ENCODE measurements at regions not wholly inside any gene's neighbourhood (a gene's known extent, or its start where the extent isn't known, plus 50 kb on each side); places are given as distances from the start of the nearest gene placed in this dataset.

DNA sequence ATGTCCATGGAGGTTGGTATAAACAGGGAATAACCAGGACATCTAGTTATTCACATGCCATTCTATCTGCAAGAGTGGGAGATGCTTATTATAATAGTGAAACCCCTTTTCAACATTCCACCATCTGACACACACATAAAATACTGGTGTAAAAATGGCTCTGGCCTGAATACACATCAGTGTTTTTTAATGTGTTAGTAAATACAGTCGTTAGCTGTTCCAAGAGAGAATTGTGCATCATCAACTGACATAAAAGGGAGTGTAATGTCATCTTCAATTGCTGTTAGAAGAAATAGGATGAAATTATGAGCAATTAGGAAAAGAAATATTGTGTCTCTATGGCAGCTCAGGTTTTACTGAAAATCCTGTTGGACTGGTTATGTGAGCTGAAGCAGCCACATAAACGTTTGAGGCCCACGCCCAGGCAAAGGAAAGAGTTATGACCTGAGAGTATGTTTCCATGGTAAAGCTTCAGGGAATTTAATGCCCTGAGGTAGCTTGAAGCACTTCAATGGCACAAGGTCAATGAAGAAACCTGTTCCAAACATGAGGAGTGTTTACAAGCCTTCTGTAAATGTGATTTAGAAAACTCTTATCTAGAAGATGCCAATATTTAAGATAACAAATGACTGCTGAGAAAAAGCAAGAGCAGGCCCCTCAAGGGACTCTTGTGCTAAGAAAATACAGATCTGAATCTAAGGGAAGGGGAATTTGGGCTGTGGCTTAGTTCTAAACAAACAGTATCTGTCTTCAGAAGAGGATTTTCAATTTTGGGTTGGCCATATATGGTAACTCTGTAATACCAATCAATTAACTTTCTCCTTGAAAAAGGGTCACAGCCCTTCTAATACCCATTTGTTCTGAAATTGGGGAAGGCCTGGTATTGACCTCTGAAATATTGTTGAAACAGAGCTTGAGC lies 384.3 kb downstream of the SEC16B start:
- TF ChIP-seq, protein P1, sequence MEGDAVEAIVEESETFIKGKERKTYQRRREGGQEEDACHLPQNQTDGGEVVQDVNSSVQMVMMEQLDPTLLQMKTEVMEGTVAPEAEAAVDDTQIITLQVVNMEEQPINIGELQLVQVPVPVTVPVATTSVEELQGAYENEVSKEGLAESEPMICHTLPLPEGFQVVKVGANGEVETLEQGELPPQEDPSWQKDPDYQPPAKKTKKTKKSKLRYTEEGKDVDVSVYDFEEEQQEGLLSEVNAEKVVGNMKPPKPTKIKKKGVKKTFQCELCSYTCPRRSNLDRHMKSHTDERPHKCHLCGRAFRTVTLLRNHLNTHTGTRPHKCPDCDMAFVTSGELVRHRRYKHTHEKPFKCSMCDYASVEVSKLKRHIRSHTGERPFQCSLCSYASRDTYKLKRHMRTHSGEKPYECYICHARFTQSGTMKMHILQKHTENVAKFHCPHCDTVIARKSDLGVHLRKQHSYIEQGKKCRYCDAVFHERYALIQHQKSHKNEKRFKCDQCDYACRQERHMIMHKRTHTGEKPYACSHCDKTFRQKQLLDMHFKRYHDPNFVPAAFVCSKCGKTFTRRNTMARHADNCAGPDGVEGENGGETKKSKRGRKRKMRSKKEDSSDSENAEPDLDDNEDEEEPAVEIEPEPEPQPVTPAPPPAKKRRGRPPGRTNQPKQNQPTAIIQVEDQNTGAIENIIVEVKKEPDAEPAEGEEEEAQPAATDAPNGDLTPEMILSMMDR (IDR thresholded peaks at IDR 0.05; ENCODE audit: low read depth, low read length, missing control alignments): no peak
- no peak for DNase-seq (ENCODE audit: low read depth)
- H3K4me3 ChIP-seq (ENCODE audit: low read depth, low read length): no peak overlapping the region

DNA sequence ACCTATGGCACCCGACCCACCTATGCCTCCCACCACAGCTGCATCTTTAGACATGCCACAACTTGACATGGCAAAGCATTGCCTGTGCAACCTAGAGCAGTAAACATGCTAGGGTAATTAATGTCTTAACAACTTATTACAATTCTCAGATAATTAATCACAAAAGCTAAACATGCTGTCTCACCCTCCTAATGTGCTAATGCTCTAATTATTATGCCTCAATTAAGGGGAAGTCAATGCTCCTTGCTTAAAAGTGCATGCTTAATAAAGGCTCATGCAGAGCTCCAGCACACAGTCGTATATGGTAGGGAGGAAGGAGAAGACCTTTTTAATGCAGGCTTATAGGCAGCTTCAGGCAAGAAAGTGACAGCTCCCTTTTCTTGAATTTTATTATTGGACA lies 396.0 kb downstream of the SEC16B start:
- DNase-seq (ENCODE audit: low read depth): no peak
- H3K4me3 ChIP-seq (ENCODE audit: low read depth, low read length): no peak overlapping the region
- TF ChIP-seq, protein P1 (IDR thresholded peaks at IDR 0.05; ENCODE audit: low read depth, low read length, missing control alignments): no peak

DNA sequence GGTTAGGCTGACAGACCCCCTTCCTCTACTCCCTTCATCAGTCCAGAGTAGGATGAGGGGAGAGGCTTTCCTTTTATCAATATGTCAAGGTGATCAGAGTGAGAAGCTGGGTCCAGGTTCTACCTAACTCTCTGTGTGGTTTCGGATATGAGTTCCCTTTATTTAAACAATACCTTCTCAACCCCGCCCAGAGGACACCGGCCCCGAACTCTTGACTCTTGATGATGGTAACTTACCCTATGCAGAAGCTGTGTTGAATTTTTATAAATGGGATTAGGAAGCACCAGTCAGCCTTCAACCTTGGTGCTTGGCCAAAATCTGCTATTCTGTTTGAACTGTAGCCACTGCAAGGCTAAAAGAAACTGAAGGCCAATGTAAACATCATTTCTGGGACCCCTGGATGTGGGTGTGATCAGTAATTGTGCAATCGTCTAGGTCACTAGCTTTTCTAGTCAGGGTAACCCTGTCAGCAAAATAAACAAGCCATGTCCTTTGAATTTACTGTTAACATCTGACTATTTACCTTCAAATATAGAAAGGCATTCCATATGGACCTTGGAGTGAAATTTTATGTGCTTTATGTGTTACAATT lies 398.3 kb downstream of the SEC16B start:
- TF ChIP-seq, protein P1 (IDR thresholded peaks at IDR 0.05; ENCODE audit: low read depth, low read length, missing control alignments): no peak
- no peak for DNase-seq (ENCODE audit: low read depth)
- H3K4me3 ChIP-seq (ENCODE audit: low read depth, low read length): no peak overlapping the region

DNA sequence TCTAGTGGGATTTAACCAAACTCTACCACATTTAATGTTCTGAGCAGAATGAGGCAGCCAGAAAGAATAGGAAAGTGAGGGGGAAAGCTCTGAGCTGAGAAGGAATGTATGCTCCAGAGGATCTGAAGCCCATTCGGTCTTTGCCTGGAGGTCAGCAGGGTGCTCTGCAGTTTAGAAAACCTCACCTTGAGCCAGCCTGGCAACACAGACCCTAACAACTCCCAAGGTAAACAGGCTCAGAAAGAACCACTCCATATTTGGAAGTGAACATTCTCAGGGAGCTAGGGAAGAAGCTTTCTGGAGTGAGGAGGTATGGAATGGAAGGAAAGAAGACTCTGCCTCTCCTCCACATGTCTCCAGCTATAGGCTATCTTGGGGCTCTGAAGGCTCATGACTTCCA lies 398.8 kb downstream of the SEC16B start:
- TF ChIP-seq, protein P1 (IDR thresholded peaks at IDR 0.05; ENCODE audit: low read depth, low read length, missing control alignments): no peak
- no peak overlapping the region for H3K4me3 ChIP-seq (ENCODE audit: low read depth, low read length)
- DNase-seq (ENCODE audit: low read depth): no peak

DNA sequence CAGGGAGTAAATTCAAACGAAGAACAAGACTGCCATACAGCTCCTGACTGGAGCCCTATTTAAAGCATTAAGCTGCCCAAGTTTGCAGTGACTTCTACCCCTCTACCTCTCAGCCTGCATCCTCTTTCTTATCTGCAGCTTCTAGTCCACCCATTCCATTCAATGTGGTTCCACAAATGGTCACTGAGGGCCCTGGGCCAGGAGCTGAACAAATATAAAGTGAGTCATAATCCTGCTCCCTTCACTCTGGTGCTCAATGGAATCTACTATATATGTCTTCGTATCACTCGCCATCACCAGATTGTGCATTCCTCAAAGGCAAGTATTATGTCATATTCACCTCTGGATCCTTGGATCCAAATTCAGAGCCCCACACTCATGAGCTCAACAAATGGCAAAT lies 398.7 kb downstream of the BRINP2 start:
- H3K4me3 ChIP-seq (ENCODE audit: low read depth, low read length): no peak overlapping the region
- TF ChIP-seq, protein P1 (IDR thresholded peaks at IDR 0.05; ENCODE audit: low read depth, low read length, missing control alignments): no peak
- DNase-seq (ENCODE audit: low read depth): no peak

DNA sequence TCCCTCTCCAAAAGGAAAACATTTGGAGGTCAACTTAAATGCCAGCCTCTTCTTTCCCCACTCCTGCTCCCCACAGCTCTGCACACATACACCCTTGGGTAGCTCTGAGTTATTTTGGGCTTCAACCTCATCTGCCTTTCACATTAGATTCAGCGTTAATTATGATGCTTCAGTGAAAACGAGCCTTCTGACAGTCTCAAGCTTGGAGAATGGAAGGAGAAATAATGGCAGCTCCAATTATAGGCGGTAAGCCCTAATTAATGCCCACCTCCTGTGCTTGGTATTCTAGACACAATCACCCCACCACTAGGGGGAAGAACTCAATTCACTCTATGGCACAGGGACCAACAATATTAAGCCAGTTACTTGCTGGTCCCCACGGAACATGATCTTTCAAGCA lies 397.9 kb downstream of the BRINP2 start:
- TF ChIP-seq, protein P1 (IDR thresholded peaks at IDR 0.05; ENCODE audit: low read depth, low read length, missing control alignments): peak; percentile 12
- no peak for DNase-seq (ENCODE audit: low read depth)
- H3K4me3 ChIP-seq (ENCODE audit: low read depth, low read length): no peak overlapping the region
